Gastroesophageal sphincter (tissue), 3 donors: ENCODE measurements at regions not wholly inside any gene's neighbourhood (a gene's known extent, or its start where the extent isn't known, plus 50 kb on each side); places are given as distances from the start of the nearest gene placed in this dataset.

Experiments
- POLR2A ChIP-seq, 2 donors: fragments of 450-650 bp; IDR thresholded peaks; one replicate each; pipeline ENCODE4 v1.6.1; 2017; ENCODE audit warnings: antibody characterized with exemption in 2 of 2, mild to moderate bottlenecking in 2 of 2, moderate library complexity in 1 of 2
- POLR2AphosphoS5 ChIP-seq: sonication (generic); formaldehyde crosslinking; IDR thresholded peaks from one replicate; pipeline ENCODE4 v1.6.1; 2017; ENCODE audit warnings: antibody characterized with exemption
- TF ChIP-seq, protein P1 (sequence below), 4 experiments: fragments of 200-600 bp in 2 of 4; fragments of 450-650 bp in 2 of 4; sonication (generic) in 1 of 4; IDR thresholded peaks; one replicate each; pipeline ENCODE4 v1.5.1; 2017 to 2019; ENCODE audit warnings: antibody characterized with exemption in 4 of 4, mild to moderate bottlenecking in 2 of 4, moderate library complexity in 2 of 4

DNA sequence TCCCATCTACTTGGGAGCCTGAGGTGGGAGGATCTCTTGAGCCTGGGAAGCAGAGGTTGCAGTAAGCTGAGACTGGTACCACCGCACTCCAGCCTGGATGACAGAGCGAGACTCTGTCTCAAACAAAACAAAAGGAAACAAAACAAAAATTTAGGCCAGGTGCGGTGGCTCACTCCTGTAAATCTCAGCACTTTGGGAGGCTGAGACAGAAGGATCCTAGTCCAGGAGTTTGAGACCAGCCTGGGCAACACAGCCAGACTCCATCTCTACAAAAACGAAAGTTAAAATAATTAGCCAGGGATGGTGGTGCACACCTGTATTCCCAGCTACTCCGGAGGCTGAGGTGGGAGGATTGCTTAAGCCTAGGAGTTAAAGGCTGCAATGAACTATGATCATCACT lies 183.2 kb upstream of the ZNF217 start:
- TF ChIP-seq, protein P1, sequence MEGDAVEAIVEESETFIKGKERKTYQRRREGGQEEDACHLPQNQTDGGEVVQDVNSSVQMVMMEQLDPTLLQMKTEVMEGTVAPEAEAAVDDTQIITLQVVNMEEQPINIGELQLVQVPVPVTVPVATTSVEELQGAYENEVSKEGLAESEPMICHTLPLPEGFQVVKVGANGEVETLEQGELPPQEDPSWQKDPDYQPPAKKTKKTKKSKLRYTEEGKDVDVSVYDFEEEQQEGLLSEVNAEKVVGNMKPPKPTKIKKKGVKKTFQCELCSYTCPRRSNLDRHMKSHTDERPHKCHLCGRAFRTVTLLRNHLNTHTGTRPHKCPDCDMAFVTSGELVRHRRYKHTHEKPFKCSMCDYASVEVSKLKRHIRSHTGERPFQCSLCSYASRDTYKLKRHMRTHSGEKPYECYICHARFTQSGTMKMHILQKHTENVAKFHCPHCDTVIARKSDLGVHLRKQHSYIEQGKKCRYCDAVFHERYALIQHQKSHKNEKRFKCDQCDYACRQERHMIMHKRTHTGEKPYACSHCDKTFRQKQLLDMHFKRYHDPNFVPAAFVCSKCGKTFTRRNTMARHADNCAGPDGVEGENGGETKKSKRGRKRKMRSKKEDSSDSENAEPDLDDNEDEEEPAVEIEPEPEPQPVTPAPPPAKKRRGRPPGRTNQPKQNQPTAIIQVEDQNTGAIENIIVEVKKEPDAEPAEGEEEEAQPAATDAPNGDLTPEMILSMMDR (IDR thresholded peaks at IDR 0.05), result no peak
- TF ChIP-seq POLR2A (IDR thresholded peaks at IDR 0.05), result no peak
- no peak for TF ChIP-seq POLR2AphosphoS5
